Liver (tissue), 8 donors: ENCODE measurements at regions not wholly inside any gene's neighbourhood (a gene's known extent, or its start where the extent isn't known, plus 50 kb on each side); places are given as distances from the start of the nearest gene placed in this dataset.

ENCODE experiments used
- DNase-seq: peaks from one replicate; pipeline ENCODE4 v3.0.0-alpha.2; 2017; ENCODE audit warnings: low spot score
- H3K27ac ChIP-seq, 2 donors: one replicate each; pipeline ENCODE4 v1.7.0; 2013; ENCODE audit warnings: inconsistent platforms in 2 of 2, low read length in 2 of 2, control low read depth in 1 of 2, low read depth in 1 of 2, mild to moderate bottlenecking in 1 of 2
- H3K27me3 ChIP-seq, 4 donors: one replicate each; pipeline versions ENCODE4 v1.6.1 to v1.7.0; 2013; ENCODE audit warnings: low read length in 3 of 4, inconsistent platforms in 1 of 4, mild to moderate bottlenecking in 1 of 4, moderate library complexity in 1 of 4; ENCODE audit not compliant: control insufficient read depth in 4 of 4, insufficient read depth in 4 of 4
- H3K36me3 ChIP-seq, 4 donors: one replicate each; pipeline versions ENCODE4 v1.6.1 to v1.7.0; 2013; ENCODE audit warnings: low read length in 3 of 4, mild to moderate bottlenecking in 3 of 4, low read depth in 1 of 4, moderate library complexity in 1 of 4; ENCODE audit not compliant: control insufficient read depth in 4 of 4, insufficient read depth in 3 of 4
- H3K4me1 ChIP-seq, 4 donors: one replicate each; pipeline versions ENCODE4 v1.6.1 to v1.7.0; 2013; ENCODE audit warnings: low read length in 3 of 4, mild to moderate bottlenecking in 3 of 4, moderate library complexity in 1 of 4; ENCODE audit not compliant: control insufficient read depth in 4 of 4, insufficient read depth in 4 of 4
- H3K4me3 ChIP-seq, 3 donors: one replicate each; pipeline versions ENCODE4 v1.6.1 to v1.7.0; 2013; ENCODE audit warnings: low read length in 3 of 3, control low read depth in 1 of 3, low read depth in 1 of 3, mild to moderate bottlenecking in 1 of 3
- H3K9ac ChIP-seq, 2 donors: one replicate each; pipeline ENCODE4 v1.7.0; 2013; ENCODE audit warnings: low read length in 2 of 2, mild to moderate bottlenecking in 2 of 2, moderate library complexity in 2 of 2, control low read depth in 1 of 2, low read depth in 1 of 2
- H3K9me3 ChIP-seq, 4 donors: one replicate each; pipeline versions ENCODE4 v1.6.1 to v1.7.0; 2013; ENCODE audit warnings: low read length in 3 of 4; ENCODE audit not compliant: control insufficient read depth in 4 of 4
- CTCF ChIP-seq: fragments of 150-350 bp; IDR thresholded peaks from 2 replicates; pipeline ENCODE4 v1.5.1; 2017; ENCODE audit warnings: improper control_type of control experiment, low read depth, low read length; ENCODE audit not compliant: missing input control
- EGR1 ChIP-seq, 2 donors: IDR thresholded peaks; 2 replicates each; pipeline ENCODE4 v1.6.1; 2016 to 2018; ENCODE audit warnings: antibody characterized with exemption in 2 of 2, low read depth in 2 of 2
- FOXA2 ChIP-seq: IDR thresholded peaks from 2 replicates; pipeline ENCODE4 v1.6.1; 2016; ENCODE audit warnings: antibody characterized with exemption
- GABPA ChIP-seq, 2 donors: IDR thresholded peaks in 1 of 2; conservative IDR thresholded peaks in 1 of 2; 2 replicates each; pipeline ENCODE4 v1.6.1; 2016; ENCODE audit warnings: antibody characterized with exemption in 2 of 2, mild to moderate bottlenecking in 1 of 2, moderate library complexity in 1 of 2
- HNF4A ChIP-seq, 2 donors: conservative IDR thresholded peaks; 2 replicates each; pipeline ENCODE4 v1.6.1; 2016; ENCODE audit warnings: antibody characterized with exemption in 2 of 2, mild to moderate bottlenecking in 2 of 2
- HNF4G ChIP-seq: IDR thresholded peaks from 2 replicates; pipeline ENCODE4 v1.6.1; 2016; ENCODE audit warnings: antibody characterized with exemption
- JUND ChIP-seq, 2 donors: IDR thresholded peaks; 2 replicates each; pipeline ENCODE4 v1.6.1; 2016; ENCODE audit warnings: antibody characterized with exemption in 2 of 2
- NR2F2 ChIP-seq: IDR thresholded peaks from 2 replicates; pipeline ENCODE4 v1.6.1; 2016; ENCODE audit warnings: antibody characterized with exemption
- RAD21 ChIP-seq, 2 donors: IDR thresholded peaks; 2 replicates each; pipeline ENCODE4 v1.6.1; 2016; ENCODE audit warnings: antibody characterized with exemption in 2 of 2, mild to moderate bottlenecking in 2 of 2
- REST ChIP-seq: IDR thresholded peaks from 2 replicates; pipeline ENCODE4 v1.6.1; 2016; ENCODE audit warnings: antibody characterized with exemption, mild to moderate bottlenecking
- RXRA ChIP-seq, 2 donors: IDR thresholded peaks; 2 replicates each; pipeline ENCODE4 v1.6.1; 2017 to 2018; ENCODE audit warnings: antibody characterized with exemption in 2 of 2, mild to moderate bottlenecking in 1 of 2
- SP1 ChIP-seq: IDR thresholded peaks from 2 replicates; pipeline ENCODE4 v1.6.1; 2018; ENCODE audit warnings: antibody characterized with exemption, mild to moderate bottlenecking
- YY1 ChIP-seq: IDR thresholded peaks from 2 replicates; pipeline ENCODE4 v1.6.1; 2016; ENCODE audit warnings: antibody characterized with exemption, mild to moderate bottlenecking
- ZBTB33 ChIP-seq: IDR thresholded peaks from 2 replicates; pipeline ENCODE4 v1.6.1; 2016; ENCODE audit warnings: antibody characterized with exemption
- WGBS: extraction: QIAGEN DNeasy Blood & Tissue Kit; methylation state at CpG from one replicate; pipeline ENCODE4 v1.1.7; 2013; 5-methylcytosine and 5-hydroxymethylcytosine counted together
- donor health status: healthy.
- donor health status: healthy.
- donor health status: healthy.
- donor health status: healthy.
- donor health status: healthy.

GRCh38 chr1:208892147-208892546 is 648.0 kb upstream of the PLXNA2 start:
- Histone ChIP-seq H3K9me3 (peaks cover 0 to 4% (median 0%) of the 10 kb centered on the region in 4 donors), H3K4me1 (no peaks in the 10 kb centered on the region), H3K4me3 (no peak overlapping the region), H3K36me3 (no peaks in the 10 kb centered on the region), H3K27ac (no peak overlapping the region), H3K9ac (no peak overlapping the region), H3K27me3 (no peaks in the 10 kb centered on the region)
- no peak for TF ChIP-seq NR2F2
- TF ChIP-seq SP1, result no peak
- TF ChIP-seq HNF4G, result no peak
- no peak for TF ChIP-seq YY1
- no peak for DNase-seq
- 81% methylated on average over 6 of the region's 6 CpGs for WGBS

GRCh38 chr1:208893251-208893650 is 649.1 kb upstream of the PLXNA2 start:
- H3K9me3 ChIP-seq, result peaks cover 0 to 4% (median 0%) of the 10 kb centered on the region in 4 donors
- no peak overlapping the region for H3K9ac ChIP-seq
- no peaks in the 10 kb centered on the region for H3K27me3 ChIP-seq
- H3K4me1 ChIP-seq, result no peaks in the 10 kb centered on the region
- WGBS, result 77% methylated on average over 3 of the region's 3 CpGs
- H3K4me3 ChIP-seq, result no peak overlapping the region
- H3K27ac ChIP-seq, result no peak overlapping the region
- no peaks in the 10 kb centered on the region for H3K36me3 ChIP-seq
- no peak for TF ChIP-seq HNF4G
- no peak for TF ChIP-seq GABPA (IDR thresholded peaks at IDR 0.05 in 1 of 2, conservative IDR thresholded peaks at IDR 0.05 in 1 of 2)
- no peak for TF ChIP-seq ZBTB33
- TF ChIP-seq NR2F2, result no peak
- no peak for TF ChIP-seq EGR1 (IDR thresholded peaks at IDR 0.05; ENCODE audit: low read depth in 2 of 2)
- no peak for TF ChIP-seq JUND (IDR thresholded peaks at IDR 0.05)
- TF ChIP-seq SP1, result no peak
- TF ChIP-seq CTCF, result no peak
- no peak for TF ChIP-seq FOXA2
- TF ChIP-seq HNF4A (conservative IDR thresholded peaks at IDR 0.05), result no peak
- no peak for TF ChIP-seq RXRA (IDR thresholded peaks at IDR 0.05)
- no peak for TF ChIP-seq RAD21 (IDR thresholded peaks at IDR 0.05)
- TF ChIP-seq REST, result no peak
- no peak for DNase-seq
